Stomach smooth muscle (tissue), 2 donors: ENCODE measurements at regions not wholly inside any gene's neighbourhood (a gene's known extent, or its start where the extent isn't known, plus 50 kb on each side); places are given as distances from the start of the nearest gene placed in this dataset.

Experiments used
- H3K27ac ChIP-seq: one replicate; pipeline ENCODE4 v1.7.0; 2013; ENCODE audit warnings: mild to moderate bottlenecking, low read length, inconsistent platforms
- H3K27me3 ChIP-seq, 2 donors: one replicate each; pipeline ENCODE4 v1.7.0; 2013; ENCODE audit warnings: low read length in 2 of 2; ENCODE audit not compliant: insufficient read depth in 2 of 2, control insufficient read depth in 1 of 2
- H3K36me3 ChIP-seq, 2 donors: one replicate each; pipeline ENCODE4 v1.7.0; 2013; ENCODE audit warnings: low read length in 2 of 2; ENCODE audit not compliant: control insufficient read depth in 2 of 2, insufficient read depth in 2 of 2
- H3K4me1 ChIP-seq: one replicate; pipeline ENCODE4 v1.7.0; 2013; ENCODE audit warnings: low read length; ENCODE audit not compliant: control insufficient read depth, insufficient read depth
- H3K4me3 ChIP-seq, 2 donors: one replicate each; pipeline ENCODE4 v1.7.0; 2013; ENCODE audit warnings: low read length in 2 of 2
- H3K9ac ChIP-seq, 2 donors: one replicate each; pipeline ENCODE4 v1.7.0; 2013; ENCODE audit warnings: low read length in 2 of 2, mild to moderate bottlenecking in 1 of 2
- H3K9me3 ChIP-seq, 2 donors: one replicate each; pipeline ENCODE4 v1.7.0; 2013; ENCODE audit warnings: low read length in 2 of 2; ENCODE audit not compliant: control insufficient read depth in 2 of 2
- donor health status: healthy.
- donor health status: Pancreatic carcinoma.

DNA sequence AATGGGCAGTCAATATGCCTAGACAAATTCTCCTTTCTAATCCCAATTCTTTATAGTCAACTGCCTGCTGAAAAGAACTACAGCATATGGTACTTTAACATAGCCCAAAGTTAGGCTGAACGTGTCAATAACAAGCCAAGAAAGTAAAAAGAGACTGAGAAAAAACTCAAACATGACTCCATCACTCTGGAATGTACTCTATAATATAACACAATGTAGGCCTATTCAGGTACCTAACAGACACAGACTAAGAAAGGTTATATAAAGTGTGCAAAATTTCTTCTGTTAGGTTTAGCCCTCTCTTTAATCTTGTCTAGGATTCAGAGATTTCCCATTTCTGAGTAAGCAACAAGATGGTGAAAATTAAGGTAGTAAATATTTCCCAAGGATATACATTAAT is 209.7 kb upstream of the PRR16 start:
- no peaks in the 10 kb centered on the region for H3K9me3 ChIP-seq
- no peaks in the 10 kb centered on the region for H3K4me1 ChIP-seq
- no peaks in the 10 kb centered on the region for H3K27me3 ChIP-seq
- H3K9ac ChIP-seq: no peak overlapping the region
- no peak overlapping the region for H3K27ac ChIP-seq
- H3K4me3 ChIP-seq: no peak overlapping the region
- no peaks in the 10 kb centered on the region for H3K36me3 ChIP-seq

DNA sequence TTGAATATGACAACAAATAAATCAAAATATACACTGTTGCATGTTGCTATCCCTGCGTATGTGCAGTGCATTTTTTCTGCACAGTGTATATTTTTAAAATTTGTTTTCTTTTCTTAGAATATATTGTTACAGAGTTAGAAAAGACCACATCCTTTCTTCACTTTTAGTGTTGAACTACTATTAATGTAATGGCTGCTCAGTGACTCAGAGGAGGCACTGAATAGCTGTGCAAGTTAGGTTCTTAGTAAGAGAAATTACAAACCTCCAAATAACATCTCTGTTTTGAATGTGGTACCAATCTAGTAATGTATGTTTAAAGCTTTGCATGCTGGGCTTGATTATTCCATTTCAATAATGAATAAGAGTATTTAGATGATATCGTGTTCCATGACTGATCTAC is 208.9 kb upstream of the PRR16 start:
- Histone ChIP-seq H3K27me3 (no peaks in the 10 kb centered on the region), H3K36me3 (no peaks in the 10 kb centered on the region), H3K9ac (no peak overlapping the region), H3K4me3 (no peak overlapping the region), H3K9me3 (no peaks in the 10 kb centered on the region), H3K4me1 (no peaks in the 10 kb centered on the region), H3K27ac (no peak overlapping the region)

- no peak overlapping the region for H3K9ac ChIP-seq
- H3K36me3 ChIP-seq: no peaks in the 10 kb centered on the region
- H3K27ac ChIP-seq: no peak overlapping the region
- no peaks in the 10 kb centered on the region for H3K27me3 ChIP-seq
- H3K4me3 ChIP-seq: no peak overlapping the region
- H3K9me3 ChIP-seq: no peaks in the 10 kb centered on the region
- no peaks in the 10 kb centered on the region for H3K4me1 ChIP-seq
These were observed 207.7 kb upstream of the PRR16 start for GRCh38 chr5:120256376-120256775.

DNA sequence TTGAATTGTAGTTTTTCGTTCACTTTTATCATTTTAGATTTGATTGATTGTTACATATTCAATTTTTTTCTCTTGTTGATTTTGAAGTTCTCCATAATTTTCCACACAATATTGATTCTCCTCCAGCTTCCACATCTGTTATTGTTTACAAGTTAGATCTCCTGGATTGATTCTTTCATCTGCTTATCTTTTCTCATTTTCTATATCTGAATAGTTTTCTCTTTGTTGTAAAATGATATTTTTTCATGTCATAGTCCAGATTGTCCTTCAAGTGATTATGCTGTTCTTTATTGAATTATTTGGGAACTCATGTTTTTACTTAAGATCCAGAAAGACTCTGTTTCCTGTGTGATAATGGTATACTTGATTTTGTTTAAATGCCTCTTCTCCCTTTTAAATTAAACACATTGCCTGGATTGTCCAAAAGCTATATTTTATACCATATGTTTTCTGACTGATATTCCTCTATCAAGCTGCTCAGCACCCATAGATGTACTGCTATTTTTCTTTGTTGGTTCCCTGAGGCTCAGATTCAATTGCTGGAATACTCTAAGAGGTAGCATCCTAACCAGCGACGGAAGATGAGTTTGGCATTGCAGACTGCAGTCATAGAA is 206.6 kb upstream of the PRR16 start:
- H3K9me3 ChIP-seq: no peaks in the 10 kb centered on the region
- H3K9ac ChIP-seq: no peak overlapping the region
- H3K27me3 ChIP-seq: no peaks in the 10 kb centered on the region
- H3K4me1 ChIP-seq: no peaks in the 10 kb centered on the region
- H3K4me3 ChIP-seq: no peak overlapping the region
- H3K36me3 ChIP-seq: no peaks in the 10 kb centered on the region
- no peak overlapping the region for H3K27ac ChIP-seq

- Histone ChIP-seq H3K36me3 (no peaks in the 10 kb centered on the region), H3K9ac (no peak overlapping the region), H3K27ac (no peak overlapping the region), H3K4me1 (no peaks in the 10 kb centered on the region), H3K4me3 (no peak overlapping the region), H3K27me3 (no peaks in the 10 kb centered on the region), H3K9me3 (no peaks in the 10 kb centered on the region)
These were observed 206.0 kb upstream of the PRR16 start for GRCh38 chr5:120258123-120258522.

DNA sequence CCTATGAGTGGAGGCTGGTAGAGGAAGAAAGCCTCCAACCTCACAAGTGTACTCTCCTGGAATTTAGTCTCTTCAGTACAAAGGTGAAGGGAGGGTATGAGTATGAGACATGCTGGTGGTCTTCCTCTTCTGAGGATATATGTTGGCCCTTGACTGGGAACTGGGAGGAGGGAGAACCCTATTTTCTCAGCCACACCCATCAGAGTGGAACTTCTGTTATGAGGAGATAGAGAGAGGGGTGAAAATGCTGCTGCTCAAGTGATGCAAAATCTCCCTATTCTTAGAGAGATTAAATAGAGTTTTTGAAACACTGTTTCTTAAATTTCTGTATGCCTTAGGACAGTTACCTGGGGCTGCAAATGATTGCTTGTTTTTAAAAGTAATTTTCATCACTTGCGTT is 203.4 kb upstream of the PRR16 start:
- Histone ChIP-seq H3K9me3 (no peaks in the 10 kb centered on the region), H3K36me3 (no peaks in the 10 kb centered on the region), H3K4me3 (no peak overlapping the region), H3K27me3 (no peaks in the 10 kb centered on the region), H3K9ac (no peak overlapping the region), H3K27ac (no peak overlapping the region), H3K4me1 (no peaks in the 10 kb centered on the region)

GRCh38 chr5:120270498-120270897 is 193.6 kb upstream of the PRR16 start:
- no peaks in the 10 kb centered on the region for H3K27me3 ChIP-seq
- no peaks in the 10 kb centered on the region for H3K36me3 ChIP-seq
- H3K27ac ChIP-seq: no peak overlapping the region
- no peak overlapping the region for H3K4me3 ChIP-seq
- H3K9me3 ChIP-seq: no peaks in the 10 kb centered on the region
- H3K4me1 ChIP-seq: no peaks in the 10 kb centered on the region
- H3K9ac ChIP-seq: no peak overlapping the region

- no peaks in the 10 kb centered on the region for H3K36me3 ChIP-seq
- H3K27ac ChIP-seq: no peak overlapping the region
- no peaks in the 10 kb centered on the region for H3K9me3 ChIP-seq
- no peak overlapping the region for H3K4me3 ChIP-seq
- H3K4me1 ChIP-seq: no peaks in the 10 kb centered on the region
- H3K9ac ChIP-seq: no peak overlapping the region
- no peaks in the 10 kb centered on the region for H3K27me3 ChIP-seq
These were observed 170.3 kb upstream of the PRR16 start for GRCh38 chr5:120293796-120294195.

GRCh38 chr5:120297616-120298015 is 166.5 kb upstream of the PRR16 start:
- Histone ChIP-seq H3K4me3 (no peak overlapping the region), H3K9me3 (no peaks in the 10 kb centered on the region), H3K27ac (no peak overlapping the region), H3K9ac (no peak overlapping the region), H3K4me1 (no peaks in the 10 kb centered on the region), H3K36me3 (no peaks in the 10 kb centered on the region), H3K27me3 (no peaks in the 10 kb centered on the region)

GRCh38 chr5:120298981-120299380 is 165.1 kb upstream of the PRR16 start:
- H3K4me1 ChIP-seq: no peaks in the 10 kb centered on the region
- no peak overlapping the region for H3K4me3 ChIP-seq
- H3K9ac ChIP-seq: no peak overlapping the region
- H3K27ac ChIP-seq: no peak overlapping the region
- no peaks in the 10 kb centered on the region for H3K9me3 ChIP-seq
- no peaks in the 10 kb centered on the region for H3K36me3 ChIP-seq
- no peaks in the 10 kb centered on the region for H3K27me3 ChIP-seq

GRCh38 chr5:120304663-120305062 is 159.4 kb upstream of the PRR16 start:
- H3K36me3 ChIP-seq: no peaks in the 10 kb centered on the region
- no peaks in the 10 kb centered on the region for H3K27me3 ChIP-seq
- no peak overlapping the region for H3K4me3 ChIP-seq
- no peak overlapping the region for H3K9ac ChIP-seq
- no peaks in the 10 kb centered on the region for H3K9me3 ChIP-seq
- no peak overlapping the region for H3K27ac ChIP-seq
- H3K4me1 ChIP-seq: no peaks in the 10 kb centered on the region
